HUES64 (cell line): ENCODE measurements at regions not wholly inside any gene's neighbourhood (a gene's known extent, or its start where the extent isn't known, plus 50 kb on each side); places are given as distances from the start of the nearest gene placed in this dataset.

Experiments
- H3K27ac ChIP-seq: 2 replicates; pipeline ENCODE4 v1.7.0; 2013; ENCODE audit warnings: low read depth, low read length, inconsistent platforms
- H3K27me3 ChIP-seq: 2 replicates; pipeline ENCODE4 v1.6.1; 2013; ENCODE audit warnings: mild to moderate bottlenecking, low read length; ENCODE audit not compliant: insufficient read depth
- H3K36me3 ChIP-seq: 2 replicates; pipeline ENCODE4 v1.6.1; 2013; ENCODE audit warnings: mild to moderate bottlenecking, low read length; ENCODE audit not compliant: insufficient read depth
- H3K4me1 ChIP-seq: 2 replicates; pipeline ENCODE4 v1.6.1; 2013; ENCODE audit warnings: mild to moderate bottlenecking, low read length, moderate library complexity; ENCODE audit not compliant: insufficient read depth
- H3K4me3 ChIP-seq: 2 replicates; pipeline ENCODE4 v1.5.1; 2013; ENCODE audit warnings: mild to moderate bottlenecking, low read length, moderate library complexity
- H3K9ac ChIP-seq: 2 replicates; pipeline ENCODE4 v1.6.1; 2013; ENCODE audit warnings: mild to moderate bottlenecking, low read depth, low read length
- H3K9me3 ChIP-seq: 2 replicates; pipeline ENCODE4 v1.6.1; 2013; ENCODE audit warnings: low read depth, low read length; ENCODE audit not compliant: insufficient read depth
- WGBS: fragments of 150-250, 120-280 bp; methylation state at CpG from one replicate; pipeline ENCODE4 v1.1.7; 2013; ENCODE audit warnings: missing lambda C conversion rate; 5-methylcytosine and 5-hydroxymethylcytosine counted together

DNA sequence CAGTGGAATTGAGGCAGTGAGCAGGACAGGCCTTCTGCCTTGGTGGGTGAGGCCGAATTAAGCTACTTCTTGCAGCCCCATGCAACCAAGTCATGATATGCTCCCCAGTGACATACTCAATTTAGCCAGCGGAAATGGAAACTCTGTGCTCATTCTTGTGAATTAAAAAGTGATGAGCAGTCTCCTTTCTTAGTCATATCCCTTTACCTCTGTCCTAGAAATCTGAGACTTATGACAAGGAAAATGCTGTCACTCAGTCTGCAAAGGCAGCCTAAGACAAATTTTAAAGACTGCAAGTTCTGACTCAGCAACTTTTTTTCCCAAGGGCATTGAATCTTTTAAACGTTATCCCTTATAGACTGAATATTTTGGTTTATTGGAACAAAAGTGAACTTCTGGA lies 218.2 kb downstream of the SH3BP4 start:
- Histone ChIP-seq H3K4me1 (peaks cover 11% of the 10 kb centered on the region), H3K27ac (no peak overlapping the region), H3K36me3 (no peaks in the 10 kb centered on the region), H3K9me3 (no peaks in the 10 kb centered on the region), H3K27me3 (no peaks in the 10 kb centered on the region), H3K9ac (no peak overlapping the region), H3K4me3 (no peak overlapping the region)
- 92% methylated on average over 2 of the region's 3 CpGs for WGBS

- Histone ChIP-seq H3K9me3 (no peaks in the 10 kb centered on the region), H3K27ac (no peak overlapping the region), H3K4me3 (no peak overlapping the region), H3K9ac (no peak overlapping the region), H3K36me3 (no peaks in the 10 kb centered on the region), H3K4me1 (peaks cover 11% of the 10 kb centered on the region), H3K27me3 (no peaks in the 10 kb centered on the region)
- 43% methylated on average over 8 of the region's 8 CpGs for WGBS
Observed at GRCh38 chr2:235170536-235171521, 219.0 kb downstream of the SH3BP4 start.

DNA sequence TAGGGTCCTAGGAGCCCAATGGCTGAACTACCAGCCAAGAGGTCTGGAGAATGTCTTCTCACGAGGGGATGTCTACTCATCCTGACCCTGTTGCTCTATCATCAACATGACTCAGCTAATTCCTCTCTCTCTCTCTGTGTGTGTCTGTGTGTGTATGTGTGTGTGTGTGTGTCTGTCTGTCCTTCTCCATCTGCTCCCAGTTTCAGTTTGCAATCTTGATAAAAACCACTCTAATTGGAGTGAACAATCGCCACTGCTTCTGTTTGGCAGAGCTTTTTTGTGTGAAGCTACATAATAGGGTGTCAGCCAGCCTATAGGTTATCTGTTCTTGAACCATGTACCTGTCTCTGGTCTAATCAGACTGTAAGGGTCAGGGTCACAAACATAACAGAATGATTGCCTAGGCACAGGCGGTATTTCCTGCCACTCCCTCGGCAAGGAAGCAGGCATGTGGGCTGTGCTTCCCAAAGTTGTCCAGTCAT lies 219.8 kb downstream of the SH3BP4 start:
- Histone ChIP-seq H3K27me3 (no peaks in the 10 kb centered on the region), H3K4me1 (peaks cover 11% of the 10 kb centered on the region), H3K27ac (no peak overlapping the region), H3K4me3 (no peak overlapping the region), H3K9ac (no peak overlapping the region), H3K36me3 (no peaks in the 10 kb centered on the region), H3K9me3 (no peaks in the 10 kb centered on the region)
- 90% methylated on average over 4 of the region's 4 CpGs for WGBS

- Histone ChIP-seq H3K36me3 (no peaks in the 10 kb centered on the region), H3K9me3 (no peaks in the 10 kb centered on the region), H3K27me3 (no peaks in the 10 kb centered on the region; the same call in 1 of the 2 replicates), H3K27ac (no peak overlapping the region), H3K4me3 (no peak overlapping the region), H3K4me1 (no peaks in the 10 kb centered on the region; the same call in 1 of the 2 replicates), H3K9ac (no peak overlapping the region)
- 94% methylated on average over 6 of the region's 6 CpGs for WGBS
Observed at GRCh38 chr2:235180642-235181041, 228.8 kb downstream of the SH3BP4 start.

GRCh38 chr2:235183786-235184185 lies 232.0 kb downstream of the SH3BP4 start:
- Histone ChIP-seq H3K9me3 (no peaks in the 10 kb centered on the region), H3K27me3 (no peaks in the 10 kb centered on the region; the same call in 1 of the 2 replicates), H3K4me3 (no peak overlapping the region), H3K27ac (no peak overlapping the region), H3K4me1 (no peaks in the 10 kb centered on the region; the same call in 1 of the 2 replicates), H3K9ac (no peak overlapping the region), H3K36me3 (no peaks in the 10 kb centered on the region)

DNA sequence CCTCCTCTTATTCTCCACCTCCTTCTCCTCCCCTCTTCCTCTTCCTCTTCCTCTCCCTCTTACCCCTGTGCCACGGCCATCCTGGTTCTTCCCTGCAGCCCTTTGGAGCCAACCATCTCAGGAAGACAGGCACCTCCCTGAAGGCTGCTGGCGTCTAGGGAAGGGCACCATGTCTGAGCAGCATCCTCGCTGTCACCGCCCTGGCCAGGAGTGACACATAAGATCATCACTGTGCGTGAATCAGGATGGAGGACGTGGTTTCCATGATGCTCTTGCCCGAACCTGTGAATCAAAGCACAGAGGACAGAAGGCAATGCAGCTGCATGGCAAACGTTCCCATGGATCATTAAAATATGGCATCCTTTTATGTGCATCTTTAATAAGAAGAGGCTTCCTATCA lies 236.0 kb downstream of the SH3BP4 start:
- Histone ChIP-seq H3K36me3 (no peaks in the 10 kb centered on the region), H3K4me1 (no peaks in the 10 kb centered on the region; the same call in 1 of the 2 replicates), H3K27ac (no peak overlapping the region), H3K9me3 (no peaks in the 10 kb centered on the region), H3K4me3 (no peak overlapping the region), H3K9ac (no peak overlapping the region), H3K27me3 (no peaks in the 10 kb centered on the region)
- 91% methylated on average over 8 of the region's 8 CpGs for WGBS

GRCh38 chr2:235191486-235191885 lies 239.7 kb downstream of the SH3BP4 start:
- no peaks in the 10 kb centered on the region for H3K36me3 ChIP-seq
- 83% methylated on average over 15 of the region's 15 CpGs for whole genome bisulfite sequencing
- H3K9ac ChIP-seq, result no peak overlapping the region
- H3K27ac ChIP-seq, result no peak overlapping the region
- H3K4me3 ChIP-seq, result no peak overlapping the region
- H3K27me3 ChIP-seq, result no peaks in the 10 kb centered on the region
- no peaks in the 10 kb centered on the region for H3K4me1 ChIP-seq
- no peaks in the 10 kb centered on the region for H3K9me3 ChIP-seq

- H3K36me3 ChIP-seq, result no peaks in the 10 kb centered on the region
- 95% methylated on average over 15 of the region's 15 CpGs for WGBS
- H3K9me3 ChIP-seq, result no peaks in the 10 kb centered on the region
- no peak overlapping the region for H3K27ac ChIP-seq
- no peaks in the 10 kb centered on the region for H3K4me1 ChIP-seq
- no peaks in the 10 kb centered on the region for H3K27me3 ChIP-seq
- H3K4me3 ChIP-seq, result no peak overlapping the region
- no peak overlapping the region for H3K9ac ChIP-seq
Observed at GRCh38 chr2:235191978-235192377, 240.2 kb downstream of the SH3BP4 start.

DNA sequence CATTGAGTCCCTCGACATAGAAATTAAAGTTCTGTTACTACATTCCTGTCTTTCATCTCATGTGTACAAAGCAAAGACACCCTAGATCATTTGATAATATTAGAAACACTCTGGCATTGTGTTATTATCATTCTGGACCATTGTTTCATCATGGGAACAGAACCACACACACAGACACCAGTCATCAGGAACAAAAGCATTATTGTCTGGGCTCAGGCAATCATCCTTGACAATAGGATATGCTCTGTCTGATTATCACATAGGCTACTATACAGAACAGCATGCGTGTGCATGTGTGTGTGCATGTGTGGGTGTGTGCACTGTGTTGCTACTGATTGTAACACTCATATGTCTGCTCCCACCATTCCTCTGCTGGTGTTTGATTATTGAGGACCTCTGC lies 242.5 kb downstream of the SH3BP4 start:
- Histone ChIP-seq H3K9me3 (no peaks in the 10 kb centered on the region), H3K36me3 (no peaks in the 10 kb centered on the region), H3K4me1 (no peaks in the 10 kb centered on the region), H3K9ac (no peak overlapping the region), H3K27me3 (no peaks in the 10 kb centered on the region), H3K27ac (no peak overlapping the region), H3K4me3 (no peak overlapping the region)
- 91% methylated on average over 1 of the region's 2 CpGs for WGBS

DNA sequence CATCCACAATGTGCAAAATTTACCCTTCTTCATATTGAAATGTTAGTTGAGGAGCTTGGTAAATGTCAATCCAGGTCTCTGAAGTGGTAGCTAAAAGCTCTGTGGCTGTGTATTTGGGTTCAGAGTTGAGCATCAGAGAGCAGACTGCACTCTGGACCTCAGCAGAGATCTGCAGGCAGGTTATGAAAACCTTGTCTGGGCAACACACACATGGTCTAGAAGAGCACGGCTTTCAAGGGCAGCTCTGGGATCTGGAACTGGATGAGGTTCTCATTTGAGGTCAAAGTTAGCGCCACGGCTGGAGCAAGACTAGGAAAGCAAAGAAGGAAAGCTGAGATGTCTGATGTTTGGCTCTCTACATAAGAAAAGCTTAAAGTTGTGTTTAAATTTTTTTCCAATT lies 243.0 kb downstream of the SH3BP4 start:
- Histone ChIP-seq H3K27me3 (no peaks in the 10 kb centered on the region), H3K4me3 (no peak overlapping the region), H3K4me1 (no peaks in the 10 kb centered on the region), H3K27ac (no peak overlapping the region), H3K9me3 (no peaks in the 10 kb centered on the region), H3K9ac (no peak overlapping the region), H3K36me3 (no peaks in the 10 kb centered on the region)
- WGBS, result 95% methylated on average over 3 of the region's 3 CpGs

- Histone ChIP-seq H3K9me3 (no peaks in the 10 kb centered on the region), H3K9ac (no peak overlapping the region), H3K27ac (no peak overlapping the region), H3K4me3 (no peak overlapping the region), H3K4me1 (no peaks in the 10 kb centered on the region), H3K36me3 (no peaks in the 10 kb centered on the region), H3K27me3 (no peaks in the 10 kb centered on the region)
- 95% methylated on average over 5 of the region's 5 CpGs for WGBS
Observed at GRCh38 chr2:235195921-235196320, 244.1 kb downstream of the SH3BP4 start.
